ENCODE measurements at regions not wholly inside any gene's neighbourhood (a gene's known extent, or its start where the extent isn't known, plus 50 kb on each side); places are given as distances from the start of the nearest gene placed in this dataset.

- FAIRE-seq (peak; percentile 92), DNase-seq (ENCODE audit: extremely low spot score, insufficient read length, low read depth) (peak; percentile 57)
Observed at GRCh38 chr5:168219515-168220410, 71.7 kb upstream of the WWC1 start.

GRCh38 chr5:168224085-168224484 lies 67.4 kb upstream of the WWC1 start:
- FAIRE-seq: no peak
- DNase-seq (ENCODE audit: extremely low spot score, insufficient read length, low read depth): no peak

GRCh38 chr5:168226012-168226411 lies 65.4 kb upstream of the WWC1 start:
- no peak for DNase-seq (ENCODE audit: extremely low spot score, insufficient read length, low read depth)
- FAIRE-seq: no peak

GRCh38 chr5:168227001-168227400 lies 64.4 kb upstream of the WWC1 start:
- DNase-seq (ENCODE audit: extremely low spot score, insufficient read length, low read depth): no peak

GRCh38 chr5:168227973-168228615 lies 63.4 kb upstream of the WWC1 start:
- DNase-seq (ENCODE audit: extremely low spot score, insufficient read length, low read depth): no peak
- FAIRE-seq: peak; percentile 91

More at GRCh38 chr5:168227001-168227400, 64.4 kb upstream of the WWC1 start:
- no peak for FAIRE-seq

- no peak for DNase-seq (ENCODE audit: extremely low spot score, insufficient read length, low read depth)
- no peak for FAIRE-seq
Observed at GRCh38 chr5:168228668-168229067, 62.8 kb upstream of the WWC1 start.

- no peak for FAIRE-seq
- DNase-seq (ENCODE audit: extremely low spot score, insufficient read length, low read depth): no peak
Observed at GRCh38 chr5:168234133-168234532, 57.3 kb upstream of the WWC1 start.

GRCh38 chr5:168238463-168238862 lies 53.0 kb upstream of the WWC1 start:
- FAIRE-seq: no peak
- DNase-seq (ENCODE audit: extremely low spot score, insufficient read length, low read depth): no peak

- FAIRE-seq (no peak), DNase-seq (ENCODE audit: extremely low spot score, insufficient read length, low read depth) (no peak)
Observed at GRCh38 chr5:168239325-168239724, 52.1 kb upstream of the WWC1 start.

Data from GM18507 (cell line).